Fibroblast of lung (primary cell): ENCODE measurements at regions not wholly inside any gene's neighbourhood (a gene's known extent, or its start where the extent isn't known, plus 50 kb on each side); places are given as distances from the start of the nearest gene placed in this dataset.

ENCODE experiments used
- DNase-seq, 2 donors: peaks; one replicate each; pipeline versions ENCODE4 v3.0.0 to v3.0.0-alpha.2; 2010; ENCODE audit warnings: low read depth in 2 of 2
- H2AFZ ChIP-seq: 2 replicates; pipeline ENCODE4 v1.5.1; 2012; ENCODE audit warnings: low read length, control low read depth, inconsistent platforms
- H3K27ac ChIP-seq: 2 replicates; pipeline ENCODE4 v1.5.1; 2011; ENCODE audit warnings: low read length, control low read depth; ENCODE audit not compliant: insufficient read depth
- H3K27me3 ChIP-seq: 2 replicates; pipeline ENCODE4 v1.5.1; 2011; ENCODE audit warnings: mild to moderate bottlenecking, low read length; ENCODE audit not compliant: control insufficient read depth, insufficient read depth
- H3K36me3 ChIP-seq: 2 replicates; pipeline ENCODE4 v1.5.1; 2011; ENCODE audit warnings: low read length; ENCODE audit not compliant: control insufficient read depth, insufficient read depth
- H3K4me1 ChIP-seq: 2 replicates; pipeline ENCODE4 v1.5.1; 2011; ENCODE audit warnings: low read length; ENCODE audit not compliant: control insufficient read depth, insufficient read depth; ENCODE audit errors: extremely low read depth
- H3K4me2 ChIP-seq: 2 replicates; pipeline ENCODE4 v1.5.1; 2011; ENCODE audit warnings: low read length, control low read depth; ENCODE audit not compliant: insufficient read depth; ENCODE audit errors: extremely low read depth
- H3K4me3 ChIP-seq, 4 experiments: fragments of 200-600 bp in 1 of 4; sonication (generic) in 1 of 4; replicated peaks in 1 of 4; 2 replicates each; pipeline ENCODE4 v1.5.1; 2011 to 2016; ENCODE audit warnings: low read length in 4 of 4, low read depth in 3 of 4, mild to moderate bottlenecking in 3 of 4, control low read depth in 2 of 4, inconsistent platforms in 1 of 4, mixed read lengths in 1 of 4; ENCODE audit not compliant: insufficient read depth in 1 of 4; ENCODE audit errors: control extremely low read depth in 1 of 4
- H3K79me2 ChIP-seq: 2 replicates; pipeline ENCODE4 v1.5.1; 2012; ENCODE audit warnings: mild to moderate bottlenecking, low read length, inconsistent platforms; ENCODE audit not compliant: control insufficient read depth, insufficient read depth
- H3K9ac ChIP-seq: 2 replicates; pipeline ENCODE4 v1.5.1; 2011; ENCODE audit warnings: mild to moderate bottlenecking, low read length, control low read depth; ENCODE audit not compliant: insufficient read depth
- H3K9me3 ChIP-seq: 2 replicates; pipeline ENCODE4 v1.5.1; 2012; ENCODE audit warnings: low read depth, low read length; ENCODE audit not compliant: control insufficient read depth, insufficient read depth
- H4K20me1 ChIP-seq: 2 replicates; pipeline ENCODE4 v1.5.1; 2011; ENCODE audit warnings: low read length; ENCODE audit not compliant: control insufficient read depth, insufficient read depth; ENCODE audit errors: extremely low read depth
- CTCF ChIP-seq, 2 donors: IDR thresholded peaks in 1 of 2; conservative IDR thresholded peaks in 1 of 2; 1 replicate in 1 of 2; 2 replicates in 1 of 2; pipeline ENCODE4 v1.5.1; 2011 to 2012; ENCODE audit warnings: low read length in 2 of 2, control low read depth in 1 of 2, inconsistent platforms in 1 of 2, low read depth in 1 of 2, mild to moderate bottlenecking in 1 of 2
- EZH2 ChIP-seq: IDR thresholded peaks from 2 replicates; pipeline ENCODE4 v1.5.1; 2012; ENCODE audit warnings: low read length, control low read depth, mild to moderate bottlenecking; ENCODE audit errors: missing control alignments

- Histone ChIP-seq H3K4me1 (no peaks in the 10 kb centered on the region), H3K27ac (no peak overlapping the region), H3K9me3 (no peaks in the 10 kb centered on the region), H3K36me3 (no peaks in the 10 kb centered on the region), H4K20me1 (no peaks in the 10 kb centered on the region), H2AFZ (no peak overlapping the region), H3K79me2 (no peaks in the 10 kb centered on the region), H3K27me3 (no peaks in the 10 kb centered on the region), H3K4me3 (no peak overlapping the region), H3K9ac (no peak overlapping the region), H3K4me2 (no peak overlapping the region)
- TF ChIP-seq EZH2 = no peak
- no peak for TF ChIP-seq CTCF (conservative IDR thresholded peaks at IDR 0.05 in 1 of 2, IDR thresholded peaks at IDR 0.05 in 1 of 2; ENCODE audit: low read depth in 1 of 2, low read length in 2 of 2)
- no peak for DNase-seq
Measured at GRCh38 chr5:2009986-2010914, 127.5 kb upstream of the IRX4 start.

- Histone ChIP-seq H3K4me1 (no peaks in the 10 kb centered on the region), H3K27ac (no peak overlapping the region), H3K9ac (no peak overlapping the region), H3K4me2 (no peak overlapping the region), H3K27me3 (no peaks in the 10 kb centered on the region), H3K9me3 (no peaks in the 10 kb centered on the region), H3K36me3 (no peaks in the 10 kb centered on the region), H3K4me3 (no peak overlapping the region), H3K79me2 (no peaks in the 10 kb centered on the region), H4K20me1 (no peaks in the 10 kb centered on the region), H2AFZ (no peak overlapping the region)
- TF ChIP-seq EZH2 (no peak), CTCF (conservative IDR thresholded peaks at IDR 0.05 in 1 of 2, IDR thresholded peaks at IDR 0.05 in 1 of 2; ENCODE audit: low read depth in 1 of 2, low read length in 2 of 2) (no peak)
- no peak for DNase-seq
Measured at GRCh38 chr5:2008851-2009629, 126.3 kb upstream of the IRX4 start.

GRCh38 chr5:2007878-2008501 lies 125.3 kb upstream of the IRX4 start:
- Histone ChIP-seq H3K4me2 (no peak overlapping the region), H3K27me3 (no peaks in the 10 kb centered on the region)

More at GRCh38 chr5:2007878-2008501, 125.3 kb upstream of the IRX4 start:
- TF ChIP-seq EZH2 = no peak
- no peak for TF ChIP-seq CTCF (conservative IDR thresholded peaks at IDR 0.05 in 1 of 2, IDR thresholded peaks at IDR 0.05 in 1 of 2; ENCODE audit: low read depth in 1 of 2, low read length in 2 of 2)
- no peaks in the 10 kb centered on the region for H4K20me1 ChIP-seq
- DNase-seq = no peak
- H3K36me3 ChIP-seq = no peaks in the 10 kb centered on the region
- no peak overlapping the region for H3K4me3 ChIP-seq
- H2AFZ ChIP-seq = no peak overlapping the region
- H3K79me2 ChIP-seq = no peaks in the 10 kb centered on the region
- no peaks in the 10 kb centered on the region for H3K4me1 ChIP-seq
- H3K9me3 ChIP-seq = no peaks in the 10 kb centered on the region
- H3K27ac ChIP-seq = no peak overlapping the region
- H3K9ac ChIP-seq = no peak overlapping the region
